ENCODE measurements at regions not wholly inside any gene's neighbourhood (a gene's known extent, or its start where the extent isn't known, plus 50 kb on each side); places are given as distances from the start of the nearest gene placed in this dataset.
"Not testable (repeated sequence)": the region's sequence is repeated elsewhere in the genome, so short reads cannot be mapped to it uniquely, and the experiment has no call there.

- DNase-seq, result no peak
Observed at GRCh38 chr7:65809259-65809981, 63.5 kb upstream of the VKORC1L1 start.

GRCh38 chr7:65809982-65810288 is 62.9 kb upstream of the VKORC1L1 start:
- DNase-seq, result no peak

- DNase-seq, result no peak
Observed at GRCh38 chr7:65812281-65812680, 60.6 kb upstream of the VKORC1L1 start.

- DNase-seq, result not testable (repeated sequence)
Observed at GRCh38 chr7:65814556-65815167, 58.2 kb upstream of the VKORC1L1 start.

- DNase-seq, result no peak
Observed at GRCh38 chr7:65820287-65820950, 52.5 kb upstream of the VKORC1L1 start.
